ENCODE measurements at regions not wholly inside any gene's neighbourhood (a gene's known extent, or its start where the extent isn't known, plus 50 kb on each side); places are given as distances from the start of the nearest gene placed in this dataset.
"Not testable (repeated sequence)": the region's sequence is repeated elsewhere in the genome, so short reads cannot be mapped to it uniquely, and the experiment has no call there.

DNA sequence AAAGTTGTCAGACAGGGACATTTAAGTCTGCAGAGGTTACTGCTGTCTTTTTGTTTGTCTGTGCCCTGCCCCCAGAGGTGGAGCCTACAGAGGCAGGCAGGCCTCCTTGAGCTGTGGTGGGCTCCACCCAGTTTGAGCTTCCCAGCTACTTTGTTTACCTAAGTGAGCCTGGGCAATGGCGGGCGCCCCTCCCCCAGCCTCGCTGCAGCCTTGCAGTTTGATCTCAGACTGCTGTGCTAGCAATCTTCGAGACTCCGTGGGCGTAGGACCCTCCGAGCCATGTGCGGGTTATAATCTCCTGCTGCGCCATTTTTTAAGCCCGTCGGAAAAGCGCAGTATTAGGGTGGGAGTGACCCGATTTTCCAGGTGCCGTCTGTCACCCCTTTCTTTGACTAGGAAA lies 378.0 kb upstream of the LRRC3B start:
- TF ChIP-seq POLR2A (IDR thresholded peaks at IDR 0.05) = not testable (repeated sequence)
- TF ChIP-seq, protein P1, sequence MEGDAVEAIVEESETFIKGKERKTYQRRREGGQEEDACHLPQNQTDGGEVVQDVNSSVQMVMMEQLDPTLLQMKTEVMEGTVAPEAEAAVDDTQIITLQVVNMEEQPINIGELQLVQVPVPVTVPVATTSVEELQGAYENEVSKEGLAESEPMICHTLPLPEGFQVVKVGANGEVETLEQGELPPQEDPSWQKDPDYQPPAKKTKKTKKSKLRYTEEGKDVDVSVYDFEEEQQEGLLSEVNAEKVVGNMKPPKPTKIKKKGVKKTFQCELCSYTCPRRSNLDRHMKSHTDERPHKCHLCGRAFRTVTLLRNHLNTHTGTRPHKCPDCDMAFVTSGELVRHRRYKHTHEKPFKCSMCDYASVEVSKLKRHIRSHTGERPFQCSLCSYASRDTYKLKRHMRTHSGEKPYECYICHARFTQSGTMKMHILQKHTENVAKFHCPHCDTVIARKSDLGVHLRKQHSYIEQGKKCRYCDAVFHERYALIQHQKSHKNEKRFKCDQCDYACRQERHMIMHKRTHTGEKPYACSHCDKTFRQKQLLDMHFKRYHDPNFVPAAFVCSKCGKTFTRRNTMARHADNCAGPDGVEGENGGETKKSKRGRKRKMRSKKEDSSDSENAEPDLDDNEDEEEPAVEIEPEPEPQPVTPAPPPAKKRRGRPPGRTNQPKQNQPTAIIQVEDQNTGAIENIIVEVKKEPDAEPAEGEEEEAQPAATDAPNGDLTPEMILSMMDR (IDR thresholded peaks at IDR 0.05) = not testable (repeated sequence)
